ENCODE measurements at regions not wholly inside any gene's neighbourhood (a gene's known extent, or its start where the extent isn't known, plus 50 kb on each side); places are given as distances from the start of the nearest gene placed in this dataset.

DNA sequence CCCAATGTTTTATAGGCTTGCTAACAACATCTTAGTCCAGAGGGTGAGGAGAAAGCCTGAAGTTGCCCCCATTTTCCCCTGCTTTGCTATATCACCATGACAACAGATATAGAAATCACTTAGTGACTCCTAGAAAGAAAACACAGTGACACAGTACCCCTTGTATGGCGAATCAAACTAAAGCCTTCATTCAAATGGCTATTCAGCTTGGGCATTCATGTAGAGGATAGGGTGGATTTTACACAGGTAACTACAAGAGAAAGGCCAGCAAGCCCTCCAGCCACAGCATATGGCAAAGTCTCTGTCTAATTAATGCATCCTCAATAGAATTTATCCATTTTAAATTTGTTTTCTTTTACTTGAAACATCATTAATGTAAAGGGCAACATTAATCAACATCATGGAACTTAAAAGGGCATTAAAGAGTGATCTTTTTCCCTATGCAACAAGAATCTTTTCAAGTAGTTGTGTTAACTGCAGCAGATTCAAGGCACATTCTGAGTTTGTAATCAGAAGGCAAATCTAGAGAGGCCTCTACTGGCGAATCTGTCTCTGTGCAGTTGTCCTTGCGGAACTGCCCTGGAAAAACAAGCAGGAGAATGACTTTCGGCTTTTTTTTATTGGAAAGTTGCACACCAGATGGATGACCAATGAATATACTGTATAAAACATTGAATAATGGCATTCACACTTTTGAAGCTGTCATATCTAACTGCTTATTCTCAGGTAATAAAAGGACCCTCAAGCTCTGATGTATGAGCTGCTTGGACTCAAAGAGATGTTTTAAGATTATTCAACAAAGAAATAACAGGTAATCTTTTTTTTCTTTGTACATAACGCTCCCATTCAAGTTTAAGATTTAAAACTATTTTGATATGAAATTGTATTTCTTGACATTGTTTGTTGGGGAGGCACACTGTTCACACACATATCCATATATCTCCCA is 621.7 kb upstream of the AGTR1 start:
- TF ChIP-seq CTCF (conservative IDR thresholded peaks at IDR 0.05; ENCODE audit: low read depth, low read length), result peak; percentile 87
- no peak for TF ChIP-seq EZH2 (IDR thresholded peaks at IDR 0.05; ENCODE audit: borderline replicate concordance, low read depth, low read length, poor library complexity, severe bottlenecking)

All from A673 (cell line).